ENCODE measurements at regions not wholly inside any gene's neighbourhood (a gene's known extent, or its start where the extent isn't known, plus 50 kb on each side); places are given as distances from the start of the nearest gene placed in this dataset.
"Not testable (repeated sequence)": the region's sequence is repeated elsewhere in the genome, so short reads cannot be mapped to it uniquely, and the experiment has no call there.

GRCh38 chr12:114608509-114608908 is 75.5 kb downstream of the TBX3 start:
- no peaks in the 10 kb centered on the region for H3K9me3 ChIP-seq
- H3K27ac ChIP-seq, result no peak overlapping the region
- no peaks in the 10 kb centered on the region for H3K4me1 ChIP-seq
- no peaks in the 10 kb centered on the region for H3K36me3 ChIP-seq
- intact Hi-C loops (cut with DNase I), result no loop called here
- no peak for DNase-seq
- no peak for TF ChIP-seq POLR2AphosphoS5 (IDR thresholded peaks at IDR 0.05)
- no peak for TF ChIP-seq POLR2A (IDR thresholded peaks at IDR 0.05)
- no peak for TF ChIP-seq CTCF (IDR thresholded peaks at IDR 0.05)
- TF ChIP-seq EP300 (IDR thresholded peaks at IDR 0.05), result no peak
- H3K27me3 ChIP-seq, result no peaks in the 10 kb centered on the region
- WGBS, 2 donors, result 66 to 73% methylated on average over 3 of the region's 3 CpGs
- no peak overlapping the region for H3K4me3 ChIP-seq

DNA sequence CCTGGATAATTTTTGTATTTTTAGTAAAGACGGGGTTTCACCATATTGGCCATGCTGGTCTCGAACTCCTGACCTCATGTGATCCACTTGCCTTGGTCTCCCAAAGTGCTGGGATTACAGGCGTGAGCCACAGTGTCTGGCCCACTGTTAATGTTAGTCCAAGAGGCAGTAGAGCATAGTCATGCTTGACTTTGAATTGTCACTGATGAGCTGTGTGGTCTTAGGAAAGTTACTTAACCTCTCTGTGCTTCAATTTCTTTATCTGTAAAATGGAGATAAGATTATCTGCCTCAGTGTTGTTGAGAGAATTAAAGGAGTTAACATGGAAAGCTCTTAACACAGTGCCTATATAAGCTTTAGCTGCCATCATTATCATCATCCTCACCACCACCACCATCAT is 78.1 kb downstream of the TBX3 start:
- H3K27me3 ChIP-seq, result no peaks in the 10 kb centered on the region
- DNase-seq, result no peak
- no peak overlapping the region for H3K27ac ChIP-seq
- H3K9me3 ChIP-seq, result no peaks in the 10 kb centered on the region
- intact Hi-C loops (cut with DNase I), result no loop called here
- no peaks in the 10 kb centered on the region for H3K4me1 ChIP-seq
- WGBS, 2 donors, result 91 to 93% methylated on average over 3 of the region's 3 CpGs
- H3K4me3 ChIP-seq, result no peak overlapping the region
- no peak for TF ChIP-seq POLR2A (IDR thresholded peaks at IDR 0.05)
- TF ChIP-seq EP300 (IDR thresholded peaks at IDR 0.05), result no peak
- no peak for TF ChIP-seq POLR2AphosphoS5 (IDR thresholded peaks at IDR 0.05)
- no peak for TF ChIP-seq CTCF (IDR thresholded peaks at IDR 0.05)
- H3K36me3 ChIP-seq, result no peaks in the 10 kb centered on the region

DNA sequence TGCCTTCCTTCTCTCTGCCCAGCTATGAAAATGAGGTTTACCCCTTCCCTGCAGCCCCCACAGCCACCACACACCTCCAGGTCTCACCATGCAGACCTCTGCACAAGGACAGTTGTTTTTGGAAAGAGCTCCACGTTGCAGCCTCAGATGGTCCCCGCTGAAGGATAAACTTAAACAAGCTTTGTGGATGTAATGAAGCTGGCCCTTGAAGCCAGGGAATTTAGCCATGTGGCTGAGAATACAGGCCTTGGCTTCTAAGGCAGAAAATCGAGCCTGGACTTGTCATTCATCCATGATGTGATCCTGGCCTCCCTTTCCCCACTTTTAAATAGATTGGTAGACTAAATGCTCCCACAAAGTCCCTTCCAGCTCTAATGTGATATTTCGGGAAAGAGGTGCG is 79.4 kb downstream of the TBX3 start:
- Histone ChIP-seq H3K27ac (no peak overlapping the region), H3K4me3 (no peak overlapping the region), H3K9me3 (no peaks in the 10 kb centered on the region), H3K4me1 (no peaks in the 10 kb centered on the region), H3K36me3 (no peaks in the 10 kb centered on the region), H3K27me3 (no peaks in the 10 kb centered on the region)
- intact Hi-C loops (cut with DNase I), result no loop called here
- TF ChIP-seq EP300 (IDR thresholded peaks at IDR 0.05) (no peak), CTCF (IDR thresholded peaks at IDR 0.05) (no peak)
- 48 to 60% methylated on average over 5 of the region's 5 CpGs for WGBS, 2 donors
- DNase-seq, result no peak

GRCh38 chr12:114600584-114600983 is 83.4 kb downstream of the TBX3 start:
- H3K4me3 ChIP-seq; intact Hi-C loops (cut with DNase I); H3K36me3 ChIP-seq; DNase-seq; H3K27me3 ChIP-seq; H3K9me3 ChIP-seq; H3K27ac ChIP-seq; H3K4me1 ChIP-seq: not testable (repeated sequence)
- WGBS, 2 donors, result 68 to 69% methylated on average over 2 of the region's 2 CpGs

- intact Hi-C loops (cut with DNase I), result no loop called here
Measured at GRCh38 chr12:114598111-114598510, 85.9 kb downstream of the TBX3 start.

More at GRCh38 chr12:114598111-114598510, 85.9 kb downstream of the TBX3 start:
- H3K27me3 ChIP-seq, result no peaks in the 10 kb centered on the region
- no peaks in the 10 kb centered on the region for H3K9me3 ChIP-seq
- DNase-seq, result no peak
- no peak overlapping the region for H3K4me3 ChIP-seq
- WGBS, 2 donors, result 11 to 31% methylated on average over 2 of the region's 2 CpGs
- H3K27ac ChIP-seq, result no peak overlapping the region
- H3K36me3 ChIP-seq, result no peaks in the 10 kb centered on the region
- TF ChIP-seq EP300 (IDR thresholded peaks at IDR 0.05), result no peak
- no peak for TF ChIP-seq POLR2A (IDR thresholded peaks at IDR 0.05)
- no peak for TF ChIP-seq POLR2AphosphoS5 (IDR thresholded peaks at IDR 0.05)
- TF ChIP-seq CTCF (IDR thresholded peaks at IDR 0.05), result no peak
- no peaks in the 10 kb centered on the region for H3K4me1 ChIP-seq
